Fibroblast of skin of scalp (primary cell): ENCODE measurements at regions not wholly inside any gene's neighbourhood (a gene's known extent, or its start where the extent isn't known, plus 50 kb on each side); places are given as distances from the start of the nearest gene placed in this dataset.
A peak's percentile ranks its signal among the peaks of the same experiment; 100 is the strongest.

ENCODE experiments used
- DNase-seq: peaks from one replicate; pipeline ENCODE4 v3.0.0-alpha.2; 2013

- peak; percentile 89 for DNase-seq
These were observed 145.5 kb downstream of the WNT5A start for GRCh38 chr3:55341502-55342031.

GRCh38 chr3:55339819-55340218 lies 147.3 kb downstream of the WNT5A start:
- DNase-seq: no peak

- DNase-seq: no peak
These were observed 147.7 kb downstream of the WNT5A start for GRCh38 chr3:55339390-55339789.

- DNase-seq: no peak
These were observed 149.4 kb downstream of the WNT5A start for GRCh38 chr3:55337641-55338180.

- DNase-seq: peak; percentile 86
These were observed 153.2 kb downstream of the WNT5A start for GRCh38 chr3:55333923-55334322.

- no peak for DNase-seq
These were observed 154.1 kb downstream of the WNT5A start for GRCh38 chr3:55333046-55333445.

GRCh38 chr3:55332176-55332575 lies 154.9 kb downstream of the WNT5A start:
- DNase-seq: no peak

GRCh38 chr3:55331524-55331923 lies 155.6 kb downstream of the WNT5A start:
- no peak for DNase-seq

- DNase-seq: peak; percentile 49
These were observed 156.3 kb downstream of the WNT5A start for GRCh38 chr3:55330756-55331155.

- DNase-seq: peak; percentile 94
These were observed 156.8 kb downstream of the WNT5A start for GRCh38 chr3:55330355-55330754.

GRCh38 chr3:55329849-55330248 lies 157.3 kb downstream of the WNT5A start:
- DNase-seq: peak; percentile 97

- DNase-seq: peak; percentile 76
These were observed 159.8 kb downstream of the WNT5A start for GRCh38 chr3:55327131-55327920.

- DNase-seq: peak; percentile 47
These were observed 164.5 kb downstream of the WNT5A start for GRCh38 chr3:55322638-55323037.

- no peak for DNase-seq
These were observed 166.2 kb downstream of the WNT5A start for GRCh38 chr3:55320928-55321327.

- DNase-seq: no peak
These were observed 171.7 kb downstream of the WNT5A start for GRCh38 chr3:55315396-55315795.

- no peak for DNase-seq
These were observed 173.4 kb downstream of the WNT5A start for GRCh38 chr3:55313666-55314065.

- DNase-seq: peak; percentile 67
These were observed 177.8 kb downstream of the WNT5A start for GRCh38 chr3:55309336-55309735.

- no peak for DNase-seq
These were observed 179.5 kb downstream of the WNT5A start for GRCh38 chr3:55307622-55308021.

GRCh38 chr3:55305696-55306485 lies 181.2 kb downstream of the WNT5A start:
- peak; percentile 73 for DNase-seq

GRCh38 chr3:55300701-55301100 lies 186.4 kb downstream of the WNT5A start:
- no peak for DNase-seq

- no peak for DNase-seq
These were observed 189.4 kb downstream of the WNT5A start for GRCh38 chr3:55297706-55298105.

GRCh38 chr3:55297245-55297644 lies 189.9 kb downstream of the WNT5A start:
- DNase-seq: no peak

GRCh38 chr3:55296791-55297190 lies 190.3 kb downstream of the WNT5A start:
- peak; percentile 76 for DNase-seq
